ENCODE measurements at regions not wholly inside any gene's neighbourhood (a gene's known extent, or its start where the extent isn't known, plus 50 kb on each side); places are given as distances from the start of the nearest gene placed in this dataset.
"Not testable (repeated sequence)": the region's sequence is repeated elsewhere in the genome, so short reads cannot be mapped to it uniquely, and the experiment has no call there.

- H3K27ac ChIP-seq, result no peak overlapping the region
- TF ChIP-seq ZFX (IDR thresholded peaks at IDR 0.05), result no peak
- TF ChIP-seq CTCF (conservative IDR thresholded peaks at IDR 0.05), result no peak
These were observed 1409.2 kb upstream of the GOT2 start for GRCh38 chr16:60143348-60143705.

DNA sequence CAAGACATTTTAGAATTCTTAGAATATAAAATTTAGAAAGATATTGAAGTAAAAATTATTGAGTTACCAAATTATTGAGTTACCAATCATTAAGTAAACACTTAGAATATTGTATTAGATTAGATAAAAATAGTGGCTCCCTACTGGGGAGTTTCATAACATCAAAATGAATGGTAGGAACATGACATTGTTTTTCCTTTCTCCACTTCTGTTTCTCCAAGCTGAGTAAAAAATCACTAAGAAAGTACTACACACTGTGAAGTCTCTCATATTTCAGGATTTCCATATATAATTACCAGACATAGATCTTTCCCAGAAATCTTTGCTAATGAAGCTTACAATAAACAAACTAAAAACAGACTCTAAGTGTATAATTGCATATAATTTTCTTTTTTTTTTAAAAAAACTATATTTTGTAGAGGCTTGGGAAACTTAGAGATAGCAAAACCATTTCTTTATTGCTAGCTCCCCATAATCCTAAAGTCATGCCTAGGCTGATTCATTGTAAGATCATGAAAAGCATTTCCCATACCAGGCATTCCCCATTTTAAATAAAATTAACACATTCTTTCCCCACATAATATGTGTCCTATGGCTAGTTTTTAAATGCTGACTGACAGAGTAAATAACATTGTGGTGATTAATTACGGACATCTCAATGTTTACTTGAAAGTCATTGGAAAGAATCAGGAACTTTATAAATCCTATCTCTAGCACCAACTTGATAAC is 1408.7 kb upstream of the GOT2 start:
- H3K27ac ChIP-seq, result no peak overlapping the region
- no peak for TF ChIP-seq CTCF (conservative IDR thresholded peaks at IDR 0.05)
- TF ChIP-seq ZFX (IDR thresholded peaks at IDR 0.05), result no peak

GRCh38 chr16:60137891-60138290 is 1403.8 kb upstream of the GOT2 start:
- TF ChIP-seq ZFX (IDR thresholded peaks at IDR 0.05) (no peak), CTCF (conservative IDR thresholded peaks at IDR 0.05) (no peak)
- H3K27ac ChIP-seq, result no peak overlapping the region

GRCh38 chr16:60127196-60127595 is 1393.1 kb upstream of the GOT2 start:
- TF ChIP-seq ZFX (IDR thresholded peaks at IDR 0.05), result no peak
- no peak for TF ChIP-seq CTCF (conservative IDR thresholded peaks at IDR 0.05)
- no peak overlapping the region for H3K27ac ChIP-seq

- H3K27ac ChIP-seq, result not testable (repeated sequence)
These were observed 1392.0 kb upstream of the GOT2 start for GRCh38 chr16:60126115-60126514.

DNA sequence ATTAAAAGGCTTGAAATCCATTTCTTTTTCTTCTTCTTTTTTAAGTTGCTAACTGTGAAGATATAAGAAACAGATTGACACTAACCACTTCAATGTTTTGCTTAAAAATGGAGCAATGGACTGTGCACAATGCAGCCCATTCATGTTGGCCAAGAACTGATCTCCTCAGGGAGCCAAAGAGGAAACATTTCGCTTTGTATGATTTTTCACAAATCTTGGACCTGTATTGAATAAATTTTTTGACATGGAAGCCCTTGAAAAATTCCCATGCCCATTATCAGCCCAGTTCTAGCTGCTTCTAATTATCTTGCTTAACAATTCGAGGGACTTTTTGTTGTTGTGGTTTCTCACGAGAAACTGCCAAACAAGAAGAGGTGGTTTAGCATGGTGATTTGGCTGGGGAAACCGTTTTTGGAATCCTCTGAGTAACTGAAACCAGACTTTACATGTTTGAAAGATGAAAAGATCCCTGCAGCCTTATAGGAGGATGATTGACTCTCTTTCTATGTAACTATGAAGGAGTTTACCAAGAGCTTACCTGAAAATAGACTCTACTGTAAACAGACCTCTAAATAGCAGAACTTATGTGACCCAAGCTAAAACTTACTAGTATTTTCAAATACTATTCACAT is 1389.4 kb upstream of the GOT2 start:
- no peak for TF ChIP-seq ZFX (IDR thresholded peaks at IDR 0.05)
- TF ChIP-seq CTCF (conservative IDR thresholded peaks at IDR 0.05), result no peak
- no peak overlapping the region for H3K27ac ChIP-seq

- H3K27ac ChIP-seq, result no peak overlapping the region
- TF ChIP-seq CTCF (conservative IDR thresholded peaks at IDR 0.05), result no peak
- no peak for TF ChIP-seq ZFX (IDR thresholded peaks at IDR 0.05)
These were observed 1386.5 kb upstream of the GOT2 start for GRCh38 chr16:60120586-60120985.

DNA sequence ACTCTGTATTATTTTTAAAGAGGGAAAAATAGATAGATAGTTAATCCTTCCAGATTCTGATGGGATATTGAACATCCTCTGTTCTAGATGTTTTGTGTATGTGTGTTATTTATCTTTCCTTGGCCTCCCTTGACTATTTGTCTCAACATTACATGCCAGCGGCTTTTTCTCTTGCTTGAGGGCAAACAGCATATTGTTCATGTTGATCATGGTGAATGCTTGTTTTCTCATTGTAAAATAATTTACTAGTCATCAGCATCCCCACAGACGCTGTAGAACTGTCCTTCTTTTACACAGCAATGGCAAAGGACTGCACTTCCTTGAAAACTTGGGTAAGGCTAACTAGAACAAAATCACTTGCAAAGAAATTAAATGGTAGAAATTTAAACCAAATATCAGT is 1376.4 kb upstream of the GOT2 start:
- no peak for TF ChIP-seq ZFX (IDR thresholded peaks at IDR 0.05)
- no peak for TF ChIP-seq CTCF (conservative IDR thresholded peaks at IDR 0.05)

More for the DNA sequence above, 1376.4 kb upstream of the GOT2 start:
- H3K27ac ChIP-seq, result no peak overlapping the region
